Natural killer cell (primary cell): ENCODE measurements at regions not wholly inside any gene's neighbourhood (a gene's known extent, or its start where the extent isn't known, plus 50 kb on each side); places are given as distances from the start of the nearest gene placed in this dataset.

Experiments
- ATAC-seq, 3 donors: fragments of 150-1000 bp in 2 of 3; fragments of 200-7000 bp in 1 of 3; cut with Tn5 transposase; 1 replicate in 1 of 3; 2 replicates in 2 of 3; pipeline ENCODE4 v1.10.0; 2021; ENCODE audit warnings: mild to moderate bottlenecking in 2 of 3, moderate library complexity in 2 of 3
- DNase-seq, 2 donors: peaks; one replicate each; pipeline versions ENCODE4 v3.0.0 to v3.0.0-alpha.2; 2013 to 2021; ENCODE audit warnings: mixed read lengths in 1 of 2
- H3K27ac ChIP-seq: one replicate; pipeline ENCODE4 v1.5.1; 2013; ENCODE audit warnings: mild to moderate bottlenecking, low read length
- H3K27me3 ChIP-seq: one replicate; pipeline ENCODE4 v1.6.1; 2013; ENCODE audit warnings: low read length; ENCODE audit not compliant: control insufficient read depth, insufficient read depth
- H3K36me3 ChIP-seq: one replicate; pipeline ENCODE4 v1.6.1; 2013; ENCODE audit warnings: low read length; ENCODE audit not compliant: control insufficient read depth, insufficient read depth
- H3K4me1 ChIP-seq: one replicate; pipeline ENCODE4 v1.6.1; 2013; ENCODE audit warnings: low read length; ENCODE audit not compliant: control insufficient read depth, insufficient read depth
- H3K4me3 ChIP-seq: one replicate; pipeline ENCODE4 v1.5.1; 2013; ENCODE audit warnings: low read length
- H3K9me3 ChIP-seq: one replicate; pipeline ENCODE4 v1.6.1; 2013; ENCODE audit warnings: low read length; ENCODE audit not compliant: control insufficient read depth, insufficient read depth
- H3K27ac Mint-ChIP-seq, 2 donors: one replicate each; pipeline ENCODE4 v1.8.0; 2022; ENCODE audit warnings: mild to moderate bottlenecking in 2 of 2, mixed read lengths in 2 of 2, moderate library complexity in 1 of 2
- H3K27me3 Mint-ChIP-seq, 2 donors: one replicate each; pipeline ENCODE4 v1.8.0; 2022; ENCODE audit warnings: low read depth in 2 of 2, mixed read lengths in 2 of 2
- H3K36me3 Mint-ChIP-seq: one replicate; pipeline ENCODE4 v1.8.0; 2022; ENCODE audit warnings: mixed read lengths
- H3K4me1 Mint-ChIP-seq, 2 donors: one replicate each; pipeline ENCODE4 v1.8.0; 2022; ENCODE audit warnings: mixed read lengths in 2 of 2
- H3K4me3 Mint-ChIP-seq: one replicate; pipeline ENCODE4 v1.8.0; 2022; ENCODE audit warnings: mild to moderate bottlenecking, moderate library complexity, mixed read lengths
- H3K9me3 Mint-ChIP-seq, 2 donors: one replicate each; pipeline ENCODE4 v1.8.0; 2022; ENCODE audit warnings: mixed read lengths in 2 of 2
- WGBS: methylation state at CpG from one replicate; pipeline ENCODE4 v1.1.7; 2013; ENCODE audit warnings: missing lambda C conversion rate; ENCODE audit not compliant: insufficient coverage; 5-methylcytosine and 5-hydroxymethylcytosine counted together
- intact Hi-C: fragments of 100-400 bp; cut with micrococcal nuclease; formaldehyde crosslinking; loops from one replicate; pipeline ENCODE4 v1.14.2; 2022
- TF ChIP-seq, protein P1 (sequence below): fragments of 200-600 bp; IDR thresholded peaks from one replicate; pipeline ENCODE4 v1.8.0; 2022; ENCODE audit warnings: antibody characterized with exemption

- Mint-ChIP-seq H3K27me3 (no peaks in the 10 kb centered on the region), H3K36me3 (peaks cover 24% of the 10 kb centered on the region), H3K4me1 (peaks cover 39 to 46% of the 10 kb centered on the region in 2 donors), H3K4me3 (no peak overlapping the region), H3K9me3 (no peaks in the 10 kb centered on the region), H3K27ac (no peak overlapping the region)
- Histone ChIP-seq H3K27ac (no peak overlapping the region), H3K9me3 (no peaks in the 10 kb centered on the region), H3K4me3 (no peak overlapping the region), H3K4me1 (no peaks in the 10 kb centered on the region), H3K27me3 (no peaks in the 10 kb centered on the region), H3K36me3 (peaks cover 66% of the 10 kb centered on the region)
- ATAC-seq = no peak
- intact Hi-C loops = no loop called here
- DNase-seq = no peak
- WGBS = 94% methylated on average over 2 of the region's 3 CpGs
- TF ChIP-seq, protein P1, sequence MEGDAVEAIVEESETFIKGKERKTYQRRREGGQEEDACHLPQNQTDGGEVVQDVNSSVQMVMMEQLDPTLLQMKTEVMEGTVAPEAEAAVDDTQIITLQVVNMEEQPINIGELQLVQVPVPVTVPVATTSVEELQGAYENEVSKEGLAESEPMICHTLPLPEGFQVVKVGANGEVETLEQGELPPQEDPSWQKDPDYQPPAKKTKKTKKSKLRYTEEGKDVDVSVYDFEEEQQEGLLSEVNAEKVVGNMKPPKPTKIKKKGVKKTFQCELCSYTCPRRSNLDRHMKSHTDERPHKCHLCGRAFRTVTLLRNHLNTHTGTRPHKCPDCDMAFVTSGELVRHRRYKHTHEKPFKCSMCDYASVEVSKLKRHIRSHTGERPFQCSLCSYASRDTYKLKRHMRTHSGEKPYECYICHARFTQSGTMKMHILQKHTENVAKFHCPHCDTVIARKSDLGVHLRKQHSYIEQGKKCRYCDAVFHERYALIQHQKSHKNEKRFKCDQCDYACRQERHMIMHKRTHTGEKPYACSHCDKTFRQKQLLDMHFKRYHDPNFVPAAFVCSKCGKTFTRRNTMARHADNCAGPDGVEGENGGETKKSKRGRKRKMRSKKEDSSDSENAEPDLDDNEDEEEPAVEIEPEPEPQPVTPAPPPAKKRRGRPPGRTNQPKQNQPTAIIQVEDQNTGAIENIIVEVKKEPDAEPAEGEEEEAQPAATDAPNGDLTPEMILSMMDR = no peak
Measured at GRCh38 chr6:144749263-144749662, 464.1 kb downstream of the UTRN start.

DNA sequence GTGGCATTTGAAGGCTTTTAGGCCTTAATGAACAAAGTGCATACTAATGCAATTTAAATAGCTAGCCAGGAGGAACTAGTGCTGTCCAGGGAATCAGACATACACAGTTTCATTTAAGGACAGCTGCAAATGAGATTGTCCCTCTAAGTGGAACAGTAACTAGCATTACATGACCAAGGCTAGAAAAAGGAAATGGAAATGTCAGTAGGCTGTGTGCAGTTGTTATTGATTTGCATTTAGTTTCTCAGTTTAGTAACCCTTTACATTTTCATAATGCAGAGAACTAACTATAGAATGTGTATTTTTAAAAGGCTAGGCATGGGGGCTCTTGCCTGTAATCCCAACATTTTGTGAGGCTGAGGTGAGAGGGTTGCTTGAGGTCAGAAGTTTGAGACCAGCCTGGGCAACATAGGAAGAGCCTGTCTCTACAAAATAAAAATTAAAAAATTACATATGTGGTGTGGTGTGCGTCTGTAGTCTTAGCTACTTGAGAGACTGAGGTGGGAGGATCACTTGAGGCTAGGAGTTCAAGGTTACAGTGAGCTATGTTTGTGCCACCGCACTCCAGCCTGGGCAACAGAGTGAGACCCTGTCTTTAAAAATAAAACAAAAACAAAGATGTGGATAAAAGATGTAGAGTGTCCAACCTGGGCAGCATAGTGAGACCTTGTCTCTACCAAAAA, 468.0 kb downstream of the UTRN start:
- H3K4me3 Mint-ChIP-seq = no peak overlapping the region
- Histone ChIP-seq H3K36me3 (peaks cover 85% of the 10 kb centered on the region), H3K27ac (no peak overlapping the region), H3K27me3 (no peaks in the 10 kb centered on the region), H3K4me3 (no peak overlapping the region), H3K9me3 (no peaks in the 10 kb centered on the region), H3K4me1 (no peaks in the 10 kb centered on the region)
- ATAC-seq = no peak
- no peaks in the 10 kb centered on the region for H3K9me3 Mint-ChIP-seq
- intact Hi-C loops = no loop called here
- DNase-seq = no peak
- TF ChIP-seq, protein P1 = no peak
- WGBS = 86% methylated on average over 2 of the region's 2 CpGs
- H3K36me3 Mint-ChIP-seq = peaks cover 24% of the 10 kb centered on the region
- peak overlapping the region; percentile 69 to 70 for H3K27ac Mint-ChIP-seq
- H3K4me1 Mint-ChIP-seq = peaks cover 18 to 29% of the 10 kb centered on the region in 2 donors
- no peaks in the 10 kb centered on the region for H3K27me3 Mint-ChIP-seq

DNA sequence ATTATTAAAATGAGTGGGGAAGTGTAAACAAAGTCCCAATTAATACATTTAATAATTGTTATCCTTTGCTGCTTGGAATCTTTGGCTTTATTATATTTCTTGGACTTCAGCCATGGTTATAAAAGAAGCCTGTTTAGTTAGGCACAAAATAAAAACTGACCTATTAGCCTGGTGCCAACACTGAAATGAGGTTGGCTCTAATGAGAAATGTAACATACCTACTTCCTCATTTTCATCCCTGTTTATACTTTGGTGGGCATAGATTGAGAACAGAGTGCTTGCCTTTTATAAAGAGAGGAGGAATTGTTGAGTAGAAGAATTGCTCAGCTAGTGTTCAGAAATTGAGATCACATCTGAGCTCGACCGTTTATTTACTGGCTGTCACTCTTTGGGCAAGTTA, 471.3 kb downstream of the UTRN start:
- WGBS = 82% methylated on average over 2 of the region's 2 CpGs
- Mint-ChIP-seq H3K4me3 (no peak overlapping the region), H3K36me3 (peaks cover 18% of the 10 kb centered on the region), H3K27me3 (no peaks in the 10 kb centered on the region), H3K27ac (no peak overlapping the region), H3K4me1 (peaks cover 19 to 25% of the 10 kb centered on the region in 2 donors), H3K9me3 (no peaks in the 10 kb centered on the region)
- intact Hi-C loops = no loop called here
- DNase-seq = no peak
- no peak overlapping the region for H3K4me3 ChIP-seq
- no peaks in the 10 kb centered on the region for H3K9me3 ChIP-seq
- no peaks in the 10 kb centered on the region for H3K27me3 ChIP-seq
- H3K27ac ChIP-seq = no peak overlapping the region
- peaks cover 72% of the 10 kb centered on the region for H3K36me3 ChIP-seq
- H3K4me1 ChIP-seq = no peaks in the 10 kb centered on the region
- ATAC-seq = no peak
- TF ChIP-seq, protein P1 = no peak

GRCh38 chr6:144757299-144757698, 472.2 kb downstream of the UTRN start:
- no peak for ATAC-seq
- H3K27me3 Mint-ChIP-seq = no peaks in the 10 kb centered on the region
- Histone ChIP-seq H3K27ac (no peak overlapping the region), H3K27me3 (no peaks in the 10 kb centered on the region), H3K9me3 (no peaks in the 10 kb centered on the region), H3K4me3 (no peak overlapping the region), H3K4me1 (no peaks in the 10 kb centered on the region), H3K36me3 (peaks cover 70% of the 10 kb centered on the region)
- intact Hi-C loops = no loop called here
- 100% methylated on average over 1 of the region's 3 CpGs for WGBS
- no peak overlapping the region for H3K27ac Mint-ChIP-seq
- DNase-seq = no peak
- no peak overlapping the region for H3K4me3 Mint-ChIP-seq
- H3K36me3 Mint-ChIP-seq = peaks cover 17% of the 10 kb centered on the region
- peaks cover 19 to 23% of the 10 kb centered on the region in 2 donors for H3K4me1 Mint-ChIP-seq
- no peaks in the 10 kb centered on the region for H3K9me3 Mint-ChIP-seq
- TF ChIP-seq, protein P1 = no peak
